Stimulated activated CD8-positive, alpha-beta memory T cell treated with anti-CD3 and anti-CD28 coated beads, Interleukin-7, amount 100 ng/mL, for 48 hours (primary cell): ENCODE measurements at regions not wholly inside any gene's neighbourhood (a gene's known extent, or its start where the extent isn't known, plus 50 kb on each side); places are given as distances from the start of the nearest gene placed in this dataset.
A peak's percentile ranks its signal among the peaks of the same experiment; 100 is the strongest.
"Not testable (repeated sequence)": the region's sequence is repeated elsewhere in the genome, so short reads cannot be mapped to it uniquely, and the experiment has no call there.

Experiments
- DNase-seq, 2 donors: peaks; one replicate each; pipeline ENCODE4 v3.0.0-alpha.2; 2020; ENCODE audit warnings: low read depth in 1 of 2; ENCODE audit errors: extremely low read depth in 1 of 2

- not testable (repeated sequence) for DNase-seq
Measured at GRCh38 chr3:72028726-72029125, 243.8 kb upstream of the PROK2 start.

- DNase-seq: not testable (repeated sequence)
Measured at GRCh38 chr3:72028307-72028706, 243.4 kb upstream of the PROK2 start.

DNA sequence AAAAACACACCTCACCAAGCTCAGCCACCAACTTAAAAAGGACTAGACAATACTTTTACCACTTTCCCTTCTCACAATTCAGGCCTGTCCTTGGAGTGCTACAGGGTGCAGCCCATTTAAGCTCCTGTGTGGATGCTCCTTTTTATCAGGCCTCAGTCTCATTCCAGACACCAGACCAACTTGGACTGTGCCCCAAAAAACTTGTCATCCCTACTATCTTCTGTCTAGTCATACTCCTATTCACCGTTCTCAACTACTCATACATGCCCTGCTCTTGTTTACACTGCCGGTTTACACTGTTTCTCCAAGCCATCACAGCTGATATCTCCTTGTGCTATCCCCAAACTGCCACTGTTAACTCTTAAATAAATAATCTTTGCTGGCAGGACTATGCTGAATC is 242.8 kb upstream of the PROK2 start:
- DNase-seq: not testable (repeated sequence)

DNA sequence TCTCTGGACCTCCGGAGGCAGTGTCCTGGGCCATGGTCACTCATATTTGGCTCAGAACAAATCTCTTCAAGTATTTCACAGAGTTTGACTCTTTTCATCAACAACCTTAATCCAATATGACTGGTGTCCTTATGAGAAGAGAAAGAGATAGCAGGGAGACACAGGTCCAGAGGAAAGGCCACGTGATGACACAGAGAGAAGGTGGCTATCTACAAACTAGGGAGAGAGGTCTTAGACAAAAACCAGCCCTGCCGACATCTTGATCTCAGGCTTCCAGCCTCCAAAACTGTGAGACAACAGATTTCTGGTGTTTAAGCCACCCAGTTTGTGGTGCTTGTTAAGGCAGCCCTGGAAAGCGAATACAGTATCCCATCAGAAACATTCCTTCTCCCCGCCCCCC is 237.1 kb upstream of the PROK2 start:
- DNase-seq: no peak

DNA sequence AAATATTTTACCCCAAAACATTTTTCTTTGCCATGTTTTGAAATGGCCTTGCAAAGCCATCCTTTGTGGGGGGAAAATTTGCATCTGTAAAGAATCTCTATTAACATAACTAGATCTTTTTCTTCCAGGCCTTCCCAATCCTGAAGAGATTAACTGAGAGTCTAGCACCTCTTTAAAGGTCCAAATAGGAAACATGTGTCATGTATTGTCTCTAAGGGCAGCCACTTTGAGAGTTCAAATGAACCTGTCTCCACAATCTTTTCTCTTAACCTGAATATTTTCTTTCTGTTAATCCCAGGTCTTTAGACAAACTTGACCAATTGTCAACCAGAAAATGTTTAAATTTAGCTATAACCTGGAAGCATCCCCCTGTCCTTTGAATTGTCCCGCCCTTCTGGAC is 236.6 kb upstream of the PROK2 start:
- DNase-seq: no peak

GRCh38 chr3:72018343-72018984 is 233.5 kb upstream of the PROK2 start:
- peak in 1 of 2 donors; percentile 29 for DNase-seq

DNA sequence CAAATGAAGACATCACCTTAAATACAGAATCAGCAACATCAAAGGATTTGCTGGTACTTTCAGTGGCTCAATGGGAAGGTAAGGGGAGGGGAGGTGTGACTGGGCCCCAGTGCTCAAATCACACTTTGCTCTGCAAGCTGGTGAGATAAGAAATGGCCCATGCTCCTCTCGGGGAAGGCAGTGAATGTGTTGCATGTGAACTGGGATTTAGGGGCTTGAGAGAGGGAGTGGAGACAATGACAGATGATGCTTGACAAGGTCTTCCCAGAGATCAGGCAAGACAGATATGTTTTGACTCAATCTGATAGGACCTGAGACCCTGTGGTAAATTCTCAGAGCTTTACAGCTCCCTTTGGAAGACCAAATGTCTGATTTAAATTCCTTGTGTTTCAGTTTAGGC is 233.0 kb upstream of the PROK2 start:
- DNase-seq: no peak

- no peak for DNase-seq
Measured at GRCh38 chr3:72017311-72017710, 232.4 kb upstream of the PROK2 start.

DNA sequence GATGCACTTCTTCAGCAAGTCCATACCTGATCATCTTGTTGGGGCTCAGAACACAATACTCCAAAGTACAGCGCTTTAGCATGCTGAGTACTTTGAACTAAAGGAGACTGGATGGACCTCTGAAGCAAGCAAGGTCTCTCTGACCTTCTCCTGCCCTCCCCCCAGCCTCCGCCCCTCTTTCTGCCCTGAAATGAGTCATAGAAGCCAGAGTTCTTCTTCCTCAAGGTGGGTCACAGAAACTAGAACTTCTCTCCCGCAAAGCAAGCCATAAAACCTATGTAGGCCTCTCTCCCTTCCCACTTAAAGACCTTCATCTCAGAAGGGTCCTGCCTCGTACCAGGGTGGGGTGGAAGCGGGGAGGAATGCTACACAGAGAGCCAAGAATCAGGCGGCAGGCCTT is 230.5 kb upstream of the PROK2 start:
- no peak for DNase-seq

DNA sequence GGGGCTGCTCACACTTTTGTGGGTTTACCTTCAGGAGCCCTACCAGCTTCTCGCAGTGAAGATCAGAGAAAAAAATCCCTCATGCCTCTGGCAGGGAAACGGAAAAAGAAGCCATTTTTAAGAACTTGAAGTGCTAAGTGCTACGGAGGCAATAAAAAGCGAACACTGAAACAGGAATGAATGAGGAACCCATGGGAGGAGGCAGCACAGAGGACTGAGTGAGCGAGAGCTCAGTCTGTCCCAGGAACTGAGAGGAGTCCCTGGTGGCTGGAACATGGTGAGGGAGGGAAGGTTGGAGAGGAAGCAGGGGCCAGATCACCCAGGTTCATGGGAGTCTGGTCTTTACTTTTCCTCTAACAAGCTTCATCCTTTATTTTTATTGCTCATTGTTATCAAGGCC is 228.1 kb upstream of the PROK2 start:
- DNase-seq: no peak

- no peak for DNase-seq
Measured at GRCh38 chr3:72012363-72012762, 227.4 kb upstream of the PROK2 start.

DNA sequence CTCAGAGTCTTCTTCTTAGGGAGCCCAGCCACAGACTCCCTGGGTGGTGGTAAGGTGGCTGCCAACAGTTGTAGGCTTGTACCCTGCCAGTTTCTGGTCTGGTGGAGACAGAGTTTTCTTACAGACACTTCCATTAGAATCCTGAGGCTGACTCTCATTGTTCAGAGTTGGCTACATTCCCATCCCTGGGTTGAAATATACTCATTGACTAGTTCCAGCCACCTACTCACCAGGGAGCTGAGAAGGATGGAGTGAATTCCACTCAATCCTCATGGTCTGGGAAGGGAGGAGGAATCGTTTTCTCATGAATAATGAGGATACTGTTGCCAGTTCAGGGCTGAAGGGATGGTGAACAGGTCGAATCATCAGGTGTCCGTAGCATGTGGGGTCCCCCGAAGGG is 226.5 kb upstream of the PROK2 start:
- no peak for DNase-seq

- no peak for DNase-seq
Measured at GRCh38 chr3:72009851-72010443, 225.0 kb upstream of the PROK2 start.

- no peak for DNase-seq
Measured at GRCh38 chr3:72008226-72008996, 223.5 kb upstream of the PROK2 start.

DNA sequence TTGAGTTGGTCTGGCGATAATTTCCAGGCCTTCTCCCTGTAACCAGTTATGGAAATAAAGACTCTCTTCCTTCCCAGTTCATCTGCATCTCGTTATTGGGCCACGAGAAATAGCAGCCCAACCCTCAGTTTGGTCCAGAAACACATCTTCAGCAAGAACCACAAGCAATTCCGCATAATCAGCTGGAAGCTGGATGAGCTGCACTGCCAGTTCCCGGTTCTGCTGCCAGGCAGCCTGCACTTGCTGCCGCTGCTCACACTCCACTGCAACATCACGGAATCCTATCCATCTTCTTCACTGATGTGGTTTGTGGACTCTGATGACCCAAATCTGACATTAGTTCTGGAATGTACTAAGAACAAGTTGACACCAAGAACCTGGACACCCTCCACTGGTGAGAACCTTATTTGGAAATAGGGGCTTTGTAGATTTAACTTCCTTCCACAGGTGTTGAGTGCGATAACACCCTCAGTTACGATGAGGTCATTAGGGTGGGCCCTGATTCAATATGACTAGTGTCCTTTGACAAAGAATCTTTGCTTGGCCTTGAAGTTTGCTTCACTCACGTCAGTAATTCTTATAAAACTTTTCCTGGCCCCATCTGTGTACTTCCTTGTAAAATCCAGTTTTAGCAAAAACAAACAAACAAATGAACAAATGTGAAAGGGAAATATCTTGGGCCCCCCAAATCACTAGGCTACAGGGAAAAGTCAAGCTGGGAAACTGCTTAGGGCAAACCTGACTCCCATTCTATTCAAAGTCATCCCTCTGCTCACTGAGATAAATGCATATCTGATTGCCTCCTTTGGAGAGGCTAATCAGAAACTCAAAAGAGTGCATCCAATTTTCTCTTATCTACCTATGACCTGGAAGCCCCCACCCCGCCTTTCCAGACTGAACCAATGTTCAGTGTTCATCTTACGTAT is 221.9 kb upstream of the PROK2 start:
- DNase-seq: no peak

DNA sequence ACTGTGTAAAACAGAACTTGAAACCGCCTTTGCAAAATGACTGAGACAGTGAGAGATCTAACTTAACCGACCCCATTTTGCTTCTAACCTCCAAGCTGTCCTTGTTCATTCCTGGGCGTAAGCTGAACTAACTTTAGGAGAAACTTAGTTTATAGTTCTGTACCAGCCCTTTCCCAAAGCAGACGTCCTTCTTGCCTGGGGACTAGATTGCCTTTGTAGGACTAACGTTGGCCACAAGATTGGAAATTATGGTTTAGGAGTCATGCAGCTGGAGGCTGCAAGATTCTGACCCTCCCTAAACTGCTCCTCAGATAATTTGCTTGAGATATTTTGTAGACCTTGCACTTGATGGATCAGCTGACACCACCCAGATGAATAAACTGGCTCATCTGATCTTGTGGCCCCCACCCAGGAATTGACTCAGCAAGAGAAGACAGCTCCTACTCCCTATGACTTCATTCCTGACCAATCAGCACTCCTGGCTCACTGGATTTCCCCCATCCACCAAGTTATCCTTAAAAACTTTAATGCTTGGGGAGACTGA is 219.9 kb upstream of the PROK2 start:
- no peak for DNase-seq

GRCh38 chr3:72003936-72004335 is 219.0 kb upstream of the PROK2 start:
- no peak for DNase-seq

DNA sequence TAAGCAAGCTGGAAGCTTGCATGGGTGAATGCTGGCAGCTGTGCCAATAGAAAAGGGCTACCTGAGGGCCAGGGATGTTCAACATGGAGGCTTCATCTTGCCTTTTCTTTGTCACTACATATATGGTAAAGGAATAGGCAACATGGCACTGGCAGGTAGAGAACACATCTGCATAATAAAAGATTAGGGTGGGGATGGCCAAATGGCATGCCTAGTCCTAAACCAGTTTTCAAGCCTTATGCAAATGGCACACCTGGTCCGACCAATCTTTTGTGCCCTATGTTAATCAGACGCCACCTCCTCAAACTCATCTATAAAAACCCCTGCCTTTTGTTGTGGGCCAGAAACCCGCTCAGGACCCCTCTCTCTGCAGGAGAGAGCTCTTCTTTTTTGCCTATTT is 216.8 kb upstream of the PROK2 start:
- no peak for DNase-seq

- DNase-seq: peak in 1 of 2 donors; percentile 40
Measured at GRCh38 chr3:71998995-71999673, 214.2 kb upstream of the PROK2 start.

DNA sequence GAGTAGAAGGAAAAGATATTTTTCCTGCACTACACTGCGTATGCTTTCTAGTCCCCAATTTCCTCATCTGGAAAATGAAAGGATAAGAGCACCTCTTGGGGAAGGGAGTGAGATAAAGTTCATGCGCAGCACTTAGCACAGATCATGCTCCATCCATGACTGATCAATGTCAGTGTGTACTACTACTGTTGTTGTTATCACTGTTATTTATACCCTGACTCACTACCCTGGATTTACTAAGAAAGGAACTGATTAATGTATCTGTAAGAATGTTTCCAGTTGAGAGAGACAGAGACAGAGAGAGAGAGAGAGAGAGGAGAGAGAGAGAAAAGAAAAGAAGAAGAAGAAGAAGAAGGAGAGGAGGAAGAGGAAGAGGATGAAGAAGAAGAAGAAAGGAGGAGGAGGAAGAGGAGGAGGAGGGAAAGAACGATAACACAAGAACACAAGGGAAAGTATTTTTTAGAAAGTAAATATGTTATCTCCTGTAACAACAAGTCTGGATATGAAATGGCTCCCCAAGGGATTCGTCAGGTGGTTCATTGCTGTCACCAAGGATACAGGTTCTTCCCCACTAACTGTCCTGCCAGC is 212.2 kb upstream of the PROK2 start:
- DNase-seq: no peak
